ENCODE measurements at regions not wholly inside any gene's neighbourhood (a gene's known extent, or its start where the extent isn't known, plus 50 kb on each side); places are given as distances from the start of the nearest gene placed in this dataset.
"Not testable (repeated sequence)": the region's sequence is repeated elsewhere in the genome, so short reads cannot be mapped to it uniquely, and the experiment has no call there.

- no peak for DNase-seq
These were observed 55.1 kb downstream of the ID4 start for GRCh38 chr6:19892260-19892659.

- no peak for DNase-seq
These were observed 58.9 kb downstream of the ID4 start for GRCh38 chr6:19895866-19896692.

- no peak for DNase-seq
These were observed 59.5 kb downstream of the ID4 start for GRCh38 chr6:19896693-19897010.

- DNase-seq, result no peak
These were observed 61.1 kb downstream of the ID4 start for GRCh38 chr6:19898141-19898740.

- DNase-seq, result no peak
These were observed 65.0 kb downstream of the ID4 start for GRCh38 chr6:19902201-19902600.

GRCh38 chr6:19904408-19904807, 67.2 kb downstream of the ID4 start:
- DNase-seq, result not testable (repeated sequence)

- DNase-seq, result no peak
These were observed 68.4 kb downstream of the ID4 start for GRCh38 chr6:19905584-19905983.

GRCh38 chr6:19906171-19906570, 69.0 kb downstream of the ID4 start:
- no peak for DNase-seq

- DNase-seq, result no peak
These were observed 74.1 kb downstream of the ID4 start for GRCh38 chr6:19911223-19911622.

- DNase-seq, result no peak
These were observed 81.3 kb downstream of the ID4 start for GRCh38 chr6:19918436-19918835.

- DNase-seq, result no peak
These were observed 84.6 kb downstream of the ID4 start for GRCh38 chr6:19921786-19922185.

GRCh38 chr6:19925533-19925932, 88.4 kb downstream of the ID4 start:
- no peak for DNase-seq

GRCh38 chr6:19928461-19928860, 91.3 kb downstream of the ID4 start:
- DNase-seq, result no peak

- DNase-seq, result no peak
These were observed 92.1 kb downstream of the ID4 start for GRCh38 chr6:19929312-19929711.

GRCh38 chr6:19934996-19935591, 97.9 kb downstream of the ID4 start:
- DNase-seq, result no peak

- DNase-seq, result not testable (repeated sequence)
These were observed 102.2 kb downstream of the ID4 start for GRCh38 chr6:19939321-19939720.

- DNase-seq, result not testable (repeated sequence)
These were observed 102.8 kb downstream of the ID4 start for GRCh38 chr6:19939926-19940325.

GRCh38 chr6:19943042-19943441, 105.9 kb downstream of the ID4 start:
- no peak for DNase-seq

GRCh38 chr6:19945843-19946358, 108.7 kb downstream of the ID4 start:
- DNase-seq, result no peak

- no peak for DNase-seq
These were observed 112.0 kb downstream of the ID4 start for GRCh38 chr6:19949155-19949554.

GRCh38 chr6:19964115-19964514, 126.9 kb downstream of the ID4 start:
- no peak for DNase-seq

- DNase-seq, result no peak
These were observed 131.0 kb downstream of the ID4 start for GRCh38 chr6:19968201-19968600.

GRCh38 chr6:19972221-19972620, 135.1 kb downstream of the ID4 start:
- no peak for DNase-seq
